NB4 (cell line): ENCODE measurements at regions not wholly inside any gene's neighbourhood (a gene's known extent, or its start where the extent isn't known, plus 50 kb on each side); places are given as distances from the start of the nearest gene placed in this dataset.

ENCODE experiments used
- DNase-seq: peaks from one replicate; pipeline ENCODE4 v3.0.0; 2010; ENCODE audit warnings: low read depth
- H3K4me3 ChIP-seq: one replicate; pipeline ENCODE4 v1.5.1; 2011; ENCODE audit warnings: mild to moderate bottlenecking, low read depth, low read length, moderate library complexity
- CTCF ChIP-seq: IDR thresholded peaks from one replicate; pipeline ENCODE4 v1.5.1; 2012; ENCODE audit warnings: low read depth, low read length
- MAX ChIP-seq: IDR thresholded peaks from 2 replicates; pipeline ENCODE4 v1.6.1; 2011; ENCODE audit warnings: low read depth, low read length
- MYC ChIP-seq: IDR thresholded peaks from 2 replicates; pipeline ENCODE4 v1.6.1; 2011; ENCODE audit warnings: low read depth, low read length
- POLR2A ChIP-seq: IDR thresholded peaks from 2 replicates; pipeline ENCODE4 v1.6.1; 2011; ENCODE audit warnings: mild to moderate bottlenecking; ENCODE audit not compliant: insufficient read length; ENCODE audit errors: extremely low read depth

GRCh38 chr2:58951722-58952121 lies 710.6 kb upstream of the FANCL start:
- no peak for DNase-seq
- H3K4me3 ChIP-seq, result no peak overlapping the region
- TF ChIP-seq MAX (no peak), MYC (no peak), CTCF (no peak), POLR2A (no peak)

- TF ChIP-seq MAX, result no peak
- TF ChIP-seq CTCF, result no peak
- no peak for TF ChIP-seq MYC
- TF ChIP-seq POLR2A, result no peak
- no peak overlapping the region for H3K4me3 ChIP-seq
- no peak for DNase-seq
Observed at GRCh38 chr2:58950795-58951462, 709.8 kb upstream of the FANCL start.

GRCh38 chr2:58939388-58939787 lies 698.3 kb upstream of the FANCL start:
- TF ChIP-seq POLR2A, result no peak
- no peak for TF ChIP-seq CTCF
- TF ChIP-seq MYC, result no peak
- TF ChIP-seq MAX, result no peak
- DNase-seq, result no peak

GRCh38 chr2:58938988-58939387 lies 697.9 kb upstream of the FANCL start:
- DNase-seq, result no peak
- no peak overlapping the region for H3K4me3 ChIP-seq
- TF ChIP-seq MYC (no peak), CTCF (no peak), MAX (no peak), POLR2A (no peak)

More at GRCh38 chr2:58939388-58939787, 698.3 kb upstream of the FANCL start:
- H3K4me3 ChIP-seq, result no peak overlapping the region

GRCh38 chr2:58932801-58933200 lies 691.7 kb upstream of the FANCL start:
- DNase-seq, result no peak
- TF ChIP-seq MAX (no peak), POLR2A (no peak), MYC (no peak), CTCF (no peak)
- H3K4me3 ChIP-seq, result no peak overlapping the region
